HepG2 (cell line): ENCODE measurements at regions not wholly inside any gene's neighbourhood (a gene's known extent, or its start where the extent isn't known, plus 50 kb on each side); places are given as distances from the start of the nearest gene placed in this dataset.

ENCODE experiments used
- ATAC-seq: fragments of 200-7000 bp; cut with Tn5 transposase; 3 replicates; pipeline ENCODE4 v1.9.1; 2020; ENCODE audit warnings: mild to moderate bottlenecking, moderate library complexity
- BruUV-seq: library from RNA; stranded (reverse); fragments of 400-500 nt; replicated peaks from 2 replicates; lab custom pipeline; 2021; lab: Mats Ljungman, UMichigan
- CTCF ChIA-PET: fragments of 300-600 bp; formaldehyde crosslinking; extraction: SDS; loops from one replicate; lab custom pipeline; 2021; ENCODE audit warnings: low total read pairs, inconsistent platforms, low intra/inter-chr PET ratio; lab: Yijun Ruan, JAX
- POLR2A ChIA-PET: fragments of 350-600 bp; sonication (Branson Sonifier 250); formaldehyde crosslinking; loops from one replicate; lab custom pipeline; 2020; ENCODE audit warnings: antibody characterized with exemption, inconsistent platforms; lab: Yijun Ruan, JAX
- DNase-seq: peaks from one replicate; pipeline ENCODE4 v3.0.0-alpha.2; 2015; ENCODE audit warnings: low spot score
- FAIRE-seq: peaks from 3 replicates; lab custom pipeline; 2011; peaks lifted over from hg19 to GRCh38; lab: Jason Lieb, UNC
- H2AFZ ChIP-seq: one replicate; pipeline ENCODE4 v1.6.1; 2011; ENCODE audit warnings: low read length, inconsistent platforms
- H3K27ac ChIP-seq: fragments of 300-600 bp; 3 replicates; pipeline ENCODE4 v1.8.0; 2011; ENCODE audit warnings: mixed run types, mild to moderate bottlenecking, mixed read lengths, low read length, inconsistent platforms; ENCODE audit not compliant: insufficient read depth; ENCODE audit errors: extremely low read length
- H3K27me3 ChIP-seq, 2 experiments: fragments of 200-600 bp in 1 of 2; 2 replicates in 1 of 2; 3 replicates in 1 of 2; pipeline versions ENCODE4 v1.6.0 to v1.8.0; 2011; ENCODE audit warnings: low read length in 2 of 2, mild to moderate bottlenecking in 2 of 2, moderate library complexity in 2 of 2, inconsistent platforms in 1 of 2; ENCODE audit not compliant: insufficient read depth in 2 of 2, control insufficient read depth in 1 of 2
- H3K36me3 ChIP-seq, 2 experiments: fragments of 200-600 bp in 1 of 2; replicated peaks in 1 of 2; 2 replicates in 1 of 2; 3 replicates in 1 of 2; pipeline versions ENCODE4 v1.5.1 to v1.8.0; 2011; ENCODE audit warnings: low read length in 2 of 2, inconsistent platforms in 1 of 2; ENCODE audit not compliant: insufficient read depth in 2 of 2, control insufficient read depth in 1 of 2
- H3K4me1 ChIP-seq: 2 replicates; pipeline ENCODE4 v1.5.1; 2012; ENCODE audit warnings: low read length, inconsistent platforms; ENCODE audit not compliant: insufficient read depth
- H3K4me2 ChIP-seq: 2 replicates; pipeline ENCODE4 v1.6.0; 2011; ENCODE audit warnings: low read depth, low read length, inconsistent platforms
- H3K4me3 ChIP-seq, 3 experiments: fragments of 200-600 bp in 1 of 3; sonication (generic), shearing (Covaris generic) in 1 of 3; replicated peaks in 1 of 3; 2 replicates each; pipeline ENCODE4 v1.5.1; 2011 to 2016; ENCODE audit warnings: low read length in 3 of 3, inconsistent platforms in 2 of 3, low read depth in 2 of 3, mild to moderate bottlenecking in 2 of 3, control low read depth in 1 of 3, mixed read lengths in 1 of 3; ENCODE audit not compliant: insufficient read depth in 1 of 3
- H3K79me2 ChIP-seq: one replicate; pipeline ENCODE4 v1.6.1; 2011; ENCODE audit warnings: low read length, inconsistent platforms; ENCODE audit not compliant: insufficient read depth
- H3K9ac ChIP-seq: 2 replicates; pipeline ENCODE4 v1.6.0; 2011; ENCODE audit warnings: mild to moderate bottlenecking, low read depth, low read length, inconsistent platforms; ENCODE audit not compliant: insufficient read depth
- H3K9me3 ChIP-seq: 2 replicates; pipeline ENCODE4 v1.5.1; 2012; ENCODE audit warnings: mild to moderate bottlenecking, low read length
- H4K20me1 ChIP-seq: 2 replicates; pipeline ENCODE4 v1.6.0; 2011; ENCODE audit warnings: inconsistent platforms, mild to moderate bottlenecking, low read length, moderate library complexity; ENCODE audit not compliant: insufficient read depth
- CAMTA2 ChIP-seq: sonication (generic); formaldehyde crosslinking; IDR thresholded peaks from 2 replicates; pipeline ENCODE4 v1.4.0; 2020; ENCODE audit warnings: mild to moderate bottlenecking, missing genetic modification reagents, borderline replicate concordance
- HMG20B ChIP-seq: conservative IDR thresholded peaks from 2 replicates; pipeline ENCODE4 v1.6.1; 2016; ENCODE audit warnings: missing genetic modification reagents, missing compliant biosample characterization
- ISX ChIP-seq: sonication (generic); formaldehyde crosslinking; conservative IDR thresholded peaks from 2 replicates; pipeline ENCODE4 v1.5.0; 2020; ENCODE audit warnings: missing genetic modification reagents
- MED1 ChIP-seq: sonication (generic); formaldehyde crosslinking; IDR thresholded peaks from 2 replicates; pipeline ENCODE4 v1.4.0; 2020; ENCODE audit warnings: missing genetic modification reagents
- MYC ChIP-seq: sonication (generic); formaldehyde crosslinking; IDR thresholded peaks from 2 replicates; pipeline ENCODE4 v1.9.0; 2021; ENCODE audit warnings: missing genetic modification reagents, borderline replicate concordance
- POLR2A ChIP-seq, 2 experiments: IDR thresholded peaks; 2 replicates each; pipeline ENCODE4 v1.6.1; 2011; ENCODE audit warnings: low read depth in 2 of 2, low read length in 2 of 2, mild to moderate bottlenecking in 1 of 2, moderate library complexity in 1 of 2; ENCODE audit not compliant: insufficient read depth in 1 of 2
- SMARCE1 ChIP-seq: fragments of 450-650 bp; IDR thresholded peaks from 2 replicates; pipeline ENCODE4 v1.6.1; 2017; ENCODE audit warnings: borderline replicate concordance
- TMF1 ChIP-seq: sonication (generic); formaldehyde crosslinking; IDR thresholded peaks from 2 replicates; pipeline ENCODE4 v1.8.1; 2022; ENCODE audit warnings: low read depth, missing genetic modification reagents
- ZBTB7A ChIP-seq: sonication (generic); formaldehyde crosslinking; IDR thresholded peaks from 2 replicates; pipeline ENCODE4 v1.8.0; 2022; ENCODE audit warnings: mild to moderate bottlenecking, missing genetic modification reagents
- ZFP36 ChIP-seq: fragments of 150-350 bp; IDR thresholded peaks from 2 replicates; pipeline ENCODE4 v1.6.1; 2018; ENCODE audit warnings: borderline replicate concordance, low read length, low read depth; ENCODE audit not compliant: partially characterized antibody
- ZNF143 ChIP-seq: sonication (generic); formaldehyde crosslinking; IDR thresholded peaks from 2 replicates; pipeline ENCODE4 v1.4.0; 2020; ENCODE audit warnings: missing genetic modification reagents
- ZNF331 ChIP-seq: sonication (generic); formaldehyde crosslinking; IDR thresholded peaks from 2 replicates; pipeline ENCODE4 v1.4.0; 2020; ENCODE audit warnings: missing genetic modification reagents
- ZNF562 ChIP-seq: sonication (generic); formaldehyde crosslinking; IDR thresholded peaks from 2 replicates; pipeline ENCODE4 v1.8.0; 2022; ENCODE audit warnings: missing genetic modification reagents, borderline replicate concordance
- ZNF570 ChIP-seq: sonication (generic); formaldehyde crosslinking; IDR thresholded peaks from 2 replicates; pipeline ENCODE4 v1.4.0; 2020; ENCODE audit warnings: mild to moderate bottlenecking, missing genetic modification reagents, borderline replicate concordance
- ZNF589 ChIP-seq: sonication (generic); formaldehyde crosslinking; conservative IDR thresholded peaks from 2 replicates; pipeline ENCODE4 v1.8.0; 2022; ENCODE audit warnings: mild to moderate bottlenecking, moderate library complexity, missing genetic modification reagents
- ZNF710 ChIP-seq: sonication (generic); formaldehyde crosslinking; IDR thresholded peaks from 2 replicates; pipeline ENCODE4 v1.5.0; 2020; ENCODE audit warnings: mild to moderate bottlenecking, missing genetic modification reagents, borderline replicate concordance
- WGBS: methylation state at CpG from one replicate; pipeline ENCODE4 v1.1.6; 2017; ENCODE audit warnings: low lambda C conversion rate; 5-methylcytosine and 5-hydroxymethylcytosine counted together
- in situ Hi-C: cut with HindIII; loops from 2 replicates; pipeline ENCODE4 v1.10.0; 2017; ENCODE audit warnings: low pct_unique_long_range_greater_than_20kb; ENCODE audit not compliant: extremely low pct_ligation_motif_present
- intact Hi-C: fragments of 100-400 bp; cut with micrococcal nuclease; formaldehyde crosslinking; loops from one replicate; pipeline ENCODE4 v1.10.0; 2022; ENCODE audit not compliant: unreplicated experiment
- TF ChIP-seq, protein P1 (sequence below): sonication (generic); formaldehyde crosslinking; IDR thresholded peaks from 2 replicates; pipeline ENCODE4 v1.8.0; 2022; ENCODE audit warnings: missing genetic modification reagents, mild to moderate bottlenecking, inconsistent platforms, borderline replicate concordance
- TF ChIP-seq, protein P2 (sequence below): sonication (generic); formaldehyde crosslinking; IDR thresholded peaks from 2 replicates; pipeline ENCODE4 v1.5.0; 2020; ENCODE audit warnings: missing genetic modification reagents, mild to moderate bottlenecking, borderline replicate concordance
- TF ChIP-seq, protein P3 (sequence below): sonication (generic); formaldehyde crosslinking; IDR thresholded peaks from 2 replicates; pipeline ENCODE4 v1.9.0; 2021; ENCODE audit warnings: missing genetic modification reagents, mild to moderate bottlenecking, borderline replicate concordance

GRCh38 chr10:14408139-14408538, 77.4 kb upstream of the FRMD4A start:
- CTCF ChIA-PET, result no interaction called here
- H3K36me3 ChIP-seq, result no peaks in the 10 kb centered on the region
- H3K4me2 ChIP-seq, result no peak overlapping the region
- intact Hi-C loops (no loop called here), in situ Hi-C loops (no loop called here)
- no peak overlapping the region for H3K4me3 ChIP-seq
- H3K79me2 ChIP-seq, result no peaks in the 10 kb centered on the region
- H3K4me1 ChIP-seq, result no peaks in the 10 kb centered on the region
- no peak overlapping the region for H3K27ac ChIP-seq
- ATAC-seq (no peak), FAIRE-seq (no peak), DNase-seq (no peak)
- no peak overlapping the region for H2AFZ ChIP-seq
- POLR2A ChIA-PET, result no interaction called here
- no peaks in the 10 kb centered on the region for H4K20me1 ChIP-seq
- H3K27me3 ChIP-seq, result peaks cover 0 to 5% of the 10 kb centered on the region in 2 experiments; a peak in 3 of 5 replicates
- H3K9ac ChIP-seq, result no peak overlapping the region
- BruUV-seq, result no TSS peak
- no peak for TF ChIP-seq ZNF570 (CRISPR knock-in tag)
- TF ChIP-seq SMARCE1, result no peak
- TF ChIP-seq, protein P1, sequence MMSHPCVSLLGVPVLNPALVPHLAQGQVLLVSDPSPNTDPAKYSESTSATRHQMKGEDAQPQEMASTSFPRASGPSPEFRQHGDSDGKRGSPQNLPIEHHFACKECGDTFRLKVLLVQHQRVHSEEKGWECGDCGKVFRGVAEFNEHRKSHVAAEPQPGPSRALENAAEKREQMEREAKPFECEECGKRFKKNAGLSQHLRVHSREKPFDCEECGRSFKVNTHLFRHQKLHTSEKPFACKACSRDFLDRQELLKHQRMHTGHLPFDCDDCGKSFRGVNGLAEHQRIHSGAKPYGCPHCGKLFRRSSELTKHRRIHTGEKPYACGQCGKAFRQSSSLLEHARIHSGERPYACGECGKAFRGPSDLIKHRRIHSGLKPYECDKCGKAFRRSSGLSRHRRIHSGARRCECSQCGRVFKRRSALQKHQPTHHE (CRISPR knock-in tag), result no peak
- no peak for TF ChIP-seq HMG20B (CRISPR knock-in tag)
- TF ChIP-seq, protein P2, sequence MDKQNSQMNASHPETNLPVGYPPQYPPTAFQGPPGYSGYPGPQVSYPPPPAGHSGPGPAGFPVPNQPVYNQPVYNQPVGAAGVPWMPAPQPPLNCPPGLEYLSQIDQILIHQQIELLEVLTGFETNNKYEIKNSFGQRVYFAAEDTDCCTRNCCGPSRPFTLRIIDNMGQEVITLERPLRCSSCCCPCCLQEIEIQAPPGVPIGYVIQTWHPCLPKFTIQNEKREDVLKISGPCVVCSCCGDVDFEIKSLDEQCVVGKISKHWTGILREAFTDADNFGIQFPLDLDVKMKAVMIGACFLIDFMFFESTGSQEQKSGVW (CRISPR knock-in tag), result no peak
- TF ChIP-seq ZNF143 (CRISPR knock-in tag), result no peak
- no peak for TF ChIP-seq ZNF562
- no peak for TF ChIP-seq ZBTB7A (CRISPR knock-in tag)
- no peak for TF ChIP-seq POLR2A (IDR thresholded peaks at IDR 0.05; ENCODE audit: insufficient read depth in 1 of 2, low read depth in 2 of 2, low read length in 2 of 2)
- no peak for TF ChIP-seq TMF1 (CRISPR knock-in tag)
- no peak for TF ChIP-seq ISX (CRISPR knock-in tag)
- TF ChIP-seq MED1 (CRISPR knock-in tag), result no peak
- TF ChIP-seq ZFP36, result no peak
- TF ChIP-seq CAMTA2 (CRISPR knock-in tag), result no peak
- TF ChIP-seq ZNF331 (CRISPR knock-in tag), result no peak
- TF ChIP-seq MYC (CRISPR knock-in tag), result no peak
- TF ChIP-seq, protein P3, sequence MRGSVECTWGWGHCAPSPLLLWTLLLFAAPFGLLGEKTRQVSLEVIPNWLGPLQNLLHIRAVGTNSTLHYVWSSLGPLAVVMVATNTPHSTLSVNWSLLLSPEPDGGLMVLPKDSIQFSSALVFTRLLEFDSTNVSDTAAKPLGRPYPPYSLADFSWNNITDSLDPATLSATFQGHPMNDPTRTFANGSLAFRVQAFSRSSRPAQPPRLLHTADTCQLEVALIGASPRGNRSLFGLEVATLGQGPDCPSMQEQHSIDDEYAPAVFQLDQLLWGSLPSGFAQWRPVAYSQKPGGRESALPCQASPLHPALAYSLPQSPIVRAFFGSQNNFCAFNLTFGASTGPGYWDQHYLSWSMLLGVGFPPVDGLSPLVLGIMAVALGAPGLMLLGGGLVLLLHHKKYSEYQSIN, result no peak
- no peak for TF ChIP-seq ZNF589
- no peak for TF ChIP-seq ZNF710 (CRISPR knock-in tag)
- no peaks in the 10 kb centered on the region for H3K9me3 ChIP-seq
- WGBS, result 41% methylated on average over 2 of the region's 2 CpGs
